ENCODE measurements at regions not wholly inside any gene's neighbourhood (a gene's known extent, or its start where the extent isn't known, plus 50 kb on each side); places are given as distances from the start of the nearest gene placed in this dataset.

DNA sequence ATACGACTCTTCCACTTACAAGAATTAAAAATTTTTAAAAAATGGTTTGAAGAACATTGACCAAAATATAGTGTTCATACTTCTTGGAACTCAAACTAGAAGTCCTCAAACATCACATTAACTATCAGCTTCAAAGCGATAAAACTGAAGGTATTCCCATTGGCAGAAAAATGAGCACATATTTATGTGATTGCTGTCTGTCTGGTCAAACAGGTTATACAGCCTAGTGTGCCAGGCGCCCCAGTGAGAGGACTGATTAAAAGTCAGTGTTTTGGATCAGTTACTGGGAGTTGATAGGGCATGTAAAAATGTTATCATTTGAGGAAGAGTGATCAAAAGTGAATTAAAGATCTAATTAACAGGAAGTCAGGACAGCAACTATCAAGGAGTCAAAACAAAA lies 738.8 kb downstream of the HDGFL1 start:
- no peak overlapping the region for H2BK20ac ChIP-seq (ENCODE audit: low read depth, low read length, poor library complexity, severe bottlenecking)
- H3K27ac ChIP-seq (ENCODE audit: insufficient read length, low read depth, low read length) = no peak overlapping the region
- no CpG with 5 or more reads among the region's 3 CpGs for WGBS (ENCODE audit: extremely low coverage, insufficient read length, low lambda C conversion rate)
- no peak overlapping the region for H2BK5ac ChIP-seq (ENCODE audit: insufficient read length, low read length)
- H3K4me2 ChIP-seq (ENCODE audit: insufficient read depth, insufficient read length, low read length) = no peak overlapping the region
- H4K5ac ChIP-seq (ENCODE audit: insufficient read length, low read depth, low read length) = no peak overlapping the region
- no peak overlapping the region for H3K4me3 Mint-ChIP-seq
- no peak overlapping the region for H4K8ac ChIP-seq (replicated peaks; ENCODE audit: insufficient read length, low read depth, low read length)
- no peak overlapping the region for H3T11ph ChIP-seq (ENCODE audit: low read length)
- no peak overlapping the region for H3K9ac ChIP-seq (ENCODE audit: extremely low read depth, insufficient read length, low read length)
- no peak overlapping the region for H3K27ac Mint-ChIP-seq
- no peaks in the 10 kb centered on the region; the same call in 1 of the 2 replicates for H3K27me3 Mint-ChIP-seq (ENCODE audit: low read depth)
- H3K4ac ChIP-seq (ENCODE audit: low read depth, low read length) = no peak overlapping the region
- H3K4me1 ChIP-seq (ENCODE audit: insufficient read depth, low read length) = no peaks in the 10 kb centered on the region
- H3K79me2 ChIP-seq (ENCODE audit: insufficient read depth, low read length) = no peaks in the 10 kb centered on the region
- H4K91ac ChIP-seq (ENCODE audit: insufficient read length, low read depth, low read length) = no peak overlapping the region
- no peak for TF ChIP-seq CTCF (conservative IDR thresholded peaks at IDR 0.05)
- H2BK15ac ChIP-seq (ENCODE audit: low read depth, low read length) = no peak overlapping the region
- H3K27me3 ChIP-seq (ENCODE audit: insufficient read depth, low read length) = no peaks in the 10 kb centered on the region
- no peak overlapping the region for H2AK5ac ChIP-seq (ENCODE audit: insufficient read length, low read length)
- no peaks in the 10 kb centered on the region for H3K9me3 ChIP-seq (ENCODE audit: control insufficient read depth, low read depth, low read length)
- H2BK120ac ChIP-seq (ENCODE audit: low read depth, low read length, poor library complexity, severe bottlenecking) = no peak overlapping the region
- H3K36me3 Mint-ChIP-seq (ENCODE audit: insufficient read depth in 1 of 3, low read depth in 3 of 3) = no peaks in the 10 kb centered on the region
- no peak overlapping the region for H2BK12ac ChIP-seq (ENCODE audit: insufficient read length, low read depth, low read length)
- no peak overlapping the region for H3K56ac ChIP-seq (ENCODE audit: insufficient read length, low read depth, low read length)
- H3K18ac ChIP-seq (ENCODE audit: insufficient read length, low read depth, low read length) = no peak overlapping the region
- no peak overlapping the region for H3K23ac ChIP-seq (ENCODE audit: insufficient read length, low read depth, low read length)
- no peak overlapping the region for H3K14ac ChIP-seq (ENCODE audit: insufficient read depth, low read length)
- DNase-seq = no peak
- no peaks in the 10 kb centered on the region for H3K23me2 ChIP-seq (ENCODE audit: insufficient read length, low read depth, low read length, poor library complexity, severe bottlenecking)
- H3K4me1 Mint-ChIP-seq = no peaks in the 10 kb centered on the region
- no peaks in the 10 kb centered on the region for H3K79me1 ChIP-seq (ENCODE audit: insufficient read depth, low read depth, low read length, poor library complexity, severe bottlenecking)
- no peak overlapping the region for H2AFZ ChIP-seq (ENCODE audit: low read length)
- no peaks in the 10 kb centered on the region for H4K20me1 ChIP-seq (ENCODE audit: control insufficient read depth, insufficient read depth, insufficient read length)
- H3K9me3 Mint-ChIP-seq = no peaks in the 10 kb centered on the region
